Activated CD4-positive, alpha-beta T cell treated with anti-CD3 and anti-CD28 coated beads for 36 hours (primary cell): ENCODE measurements at regions not wholly inside any gene's neighbourhood (a gene's known extent, or its start where the extent isn't known, plus 50 kb on each side); places are given as distances from the start of the nearest gene placed in this dataset.
A peak's percentile ranks its signal among the peaks of the same experiment; 100 is the strongest.
"Not testable (repeated sequence)": the region's sequence is repeated elsewhere in the genome, so short reads cannot be mapped to it uniquely, and the experiment has no call there.

Source experiments
- ATAC-seq: fragments of 200-7000 bp; cut with Tn5 transposase; one replicate; pipeline ENCODE4 v1.10.0; 2021; ENCODE audit warnings: mild to moderate bottlenecking, moderate library complexity
- CTCF ChIA-PET: fragments of 350-600 bp; sonication (Branson Sonifier 250); formaldehyde crosslinking; loops from one replicate; lab custom pipeline; 2021; ENCODE audit warnings: antibody characterized with exemption; lab: Charles Lee
- POLR2A ChIA-PET: fragments of 350-600 bp; sonication (Branson Sonifier 250); formaldehyde crosslinking; loops from one replicate; lab custom pipeline; 2021; ENCODE audit warnings: antibody characterized with exemption, inconsistent platforms; lab: Charles Lee
- DNase-seq: peaks from one replicate; pipeline ENCODE4 v3.0.0-alpha.2; 2020
- H3K27ac Mint-ChIP-seq: one replicate; pipeline ENCODE4 v1.8.0; 2021; ENCODE audit warnings: mixed read lengths
- H3K27me3 Mint-ChIP-seq: one replicate; pipeline ENCODE4 v1.8.0; 2021; ENCODE audit warnings: mixed read lengths
- H3K36me3 Mint-ChIP-seq: one replicate; pipeline ENCODE4 v1.8.0; 2021; ENCODE audit warnings: low read depth, mixed read lengths
- H3K4me1 Mint-ChIP-seq: one replicate; pipeline ENCODE4 v1.8.0; 2021; ENCODE audit warnings: mixed read lengths
- H3K4me3 Mint-ChIP-seq: one replicate; pipeline ENCODE4 v1.8.0; 2021; ENCODE audit warnings: mild to moderate bottlenecking, moderate library complexity, mixed read lengths
- H3K9me3 Mint-ChIP-seq: one replicate; pipeline ENCODE4 v1.8.0; 2021; ENCODE audit warnings: low read depth, mixed read lengths
- intact Hi-C, 2 experiments: fragments of 100-400 bp; cut with DNase I in 1 of 2; cut with micrococcal nuclease in 1 of 2; formaldehyde crosslinking; loops; one replicate each; pipeline versions ENCODE4 v1.14.2 to v1.15.1; 2022 to 2024; cut with DNase I, micrococcal nuclease

DNA sequence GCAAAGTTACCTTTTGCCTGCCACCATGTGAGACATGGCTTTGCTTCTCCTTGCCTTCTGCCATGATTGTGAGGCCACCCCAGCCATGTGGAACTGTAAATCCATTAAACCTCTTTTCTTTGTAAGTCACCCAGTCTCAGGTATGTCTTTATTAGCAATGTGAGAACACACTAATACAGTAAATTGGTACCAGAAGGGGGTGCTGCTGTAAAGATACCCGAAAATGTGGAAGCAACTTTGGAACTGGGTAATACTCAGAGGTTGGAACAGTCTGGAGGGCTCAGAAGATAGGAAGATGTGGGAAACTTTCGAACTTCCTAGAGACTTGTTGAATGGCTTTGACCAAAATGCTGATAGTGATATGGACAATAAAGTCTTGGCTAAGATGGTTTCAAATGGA, 184.8 kb upstream of the LHX8 start:
- POLR2A ChIA-PET, H3K4me1 Mint-ChIP-seq, CTCF ChIA-PET, H3K9me3 Mint-ChIP-seq, intact Hi-C loops, DNase-seq, H3K27me3 Mint-ChIP-seq, ATAC-seq, H3K36me3 Mint-ChIP-seq, H3K4me3 Mint-ChIP-seq, H3K27ac Mint-ChIP-seq: not testable (repeated sequence)

GRCh38 chr1:74951981-74952380, 182.2 kb upstream of the LHX8 start:
- CTCF ChIA-PET, H3K4me1 Mint-ChIP-seq, ATAC-seq, intact Hi-C loops, H3K36me3 Mint-ChIP-seq, H3K27ac Mint-ChIP-seq, POLR2A ChIA-PET, DNase-seq, H3K4me3 Mint-ChIP-seq, H3K27me3 Mint-ChIP-seq, H3K9me3 Mint-ChIP-seq: not testable (repeated sequence)

DNA sequence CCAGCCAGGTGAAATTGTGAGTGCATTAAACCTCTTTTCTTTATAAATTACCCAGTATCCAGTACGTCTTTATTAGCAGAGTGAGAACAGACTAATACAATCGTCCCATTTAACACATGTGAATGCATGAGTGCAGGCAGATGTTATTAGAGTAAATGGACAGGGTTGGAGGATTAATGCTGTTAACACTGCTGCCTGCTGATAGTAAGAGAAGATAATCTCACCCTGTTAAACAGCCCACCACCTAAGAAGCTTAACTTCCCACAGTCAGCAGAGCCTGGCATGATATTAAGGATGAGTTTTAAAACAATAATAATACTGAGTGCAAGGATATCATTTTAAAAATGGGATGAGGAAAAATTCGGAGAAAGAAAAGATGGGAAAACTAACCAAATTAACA, 181.4 kb upstream of the LHX8 start:
- POLR2A ChIA-PET, result no interaction called here

GRCh38 chr1:74953622-74954021, 180.6 kb upstream of the LHX8 start:
- no peak overlapping the region for H3K27ac Mint-ChIP-seq
- no peaks in the 10 kb centered on the region for H3K4me1 Mint-ChIP-seq
- H3K4me3 Mint-ChIP-seq, result no peak overlapping the region
- H3K27me3 Mint-ChIP-seq, result no peaks in the 10 kb centered on the region
- ChIA-PET CTCF (no interaction called here), POLR2A (no interaction called here)
- H3K9me3 Mint-ChIP-seq, result peaks cover 2% of the 10 kb centered on the region
- no peak for DNase-seq
- H3K36me3 Mint-ChIP-seq, result no peaks in the 10 kb centered on the region
- ATAC-seq, result no peak
- intact Hi-C loops, result no loop called here

More for the DNA sequence above, 181.4 kb upstream of the LHX8 start:
- Mint-ChIP-seq H3K36me3 (no peaks in the 10 kb centered on the region), H3K4me1 (no peaks in the 10 kb centered on the region), H3K4me3 (no peak overlapping the region), H3K27me3 (no peaks in the 10 kb centered on the region), H3K9me3 (peaks cover 2% of the 10 kb centered on the region), H3K27ac (no peak overlapping the region)
- CTCF ChIA-PET, result no interaction called here
- no peak for DNase-seq
- no peak for ATAC-seq
- intact Hi-C loops, result no loop called here

GRCh38 chr1:74963120-74963519, 171.1 kb upstream of the LHX8 start:
- H3K4me3 Mint-ChIP-seq, result no peak overlapping the region
- no peak overlapping the region for H3K27ac Mint-ChIP-seq
- DNase-seq (no peak), ATAC-seq (no peak)
- POLR2A ChIA-PET, result no interaction called here
- no peaks in the 10 kb centered on the region for H3K36me3 Mint-ChIP-seq
- no peaks in the 10 kb centered on the region for H3K9me3 Mint-ChIP-seq
- intact Hi-C loops, result no loop called here
- CTCF ChIA-PET, result no interaction called here
- H3K4me1 Mint-ChIP-seq, result no peaks in the 10 kb centered on the region
- no peaks in the 10 kb centered on the region for H3K27me3 Mint-ChIP-seq

- ATAC-seq, result no peak
- intact Hi-C loops, result no loop called here
- no peak overlapping the region for H3K27ac Mint-ChIP-seq
- POLR2A ChIA-PET, result no interaction called here
- CTCF ChIA-PET, result no interaction called here
- H3K4me3 Mint-ChIP-seq, result no peak overlapping the region
- peak; percentile 5 for DNase-seq
- H3K9me3 Mint-ChIP-seq, result no peaks in the 10 kb centered on the region
- no peaks in the 10 kb centered on the region for H3K4me1 Mint-ChIP-seq
- H3K36me3 Mint-ChIP-seq, result no peaks in the 10 kb centered on the region
- H3K27me3 Mint-ChIP-seq, result no peaks in the 10 kb centered on the region
These were observed 169.6 kb upstream of the LHX8 start for GRCh38 chr1:74964508-74965102.

DNA sequence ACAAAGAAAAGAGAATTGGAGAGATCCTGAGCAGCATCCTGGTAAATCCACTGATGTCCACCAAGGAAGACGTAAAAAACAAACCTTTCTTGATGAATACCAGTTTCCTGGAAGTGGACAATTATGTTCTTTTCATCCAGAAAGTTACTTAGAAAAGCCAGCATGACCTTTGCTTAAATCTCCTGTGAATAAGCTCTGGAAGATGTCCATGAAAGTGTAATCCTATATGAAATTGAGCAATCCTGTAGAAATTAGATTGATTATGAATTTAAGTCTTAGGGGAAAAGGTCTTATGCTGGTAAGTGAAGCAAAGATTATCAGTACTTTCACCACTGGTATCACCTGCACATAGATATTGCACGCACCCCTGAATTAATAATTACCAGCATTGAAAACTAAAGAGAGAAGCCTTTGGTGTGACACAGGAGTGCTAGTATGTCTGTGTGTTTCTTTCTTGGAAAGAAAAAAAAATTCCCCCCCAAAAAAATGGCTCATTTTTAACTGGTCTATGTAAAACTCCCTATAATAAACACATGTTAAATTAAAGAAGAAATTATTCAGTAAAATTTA, 164.5 kb upstream of the LHX8 start:
- no peaks in the 10 kb centered on the region for H3K4me1 Mint-ChIP-seq
- ATAC-seq, result no peak
- H3K27me3 Mint-ChIP-seq, result no peaks in the 10 kb centered on the region
- intact Hi-C loops, result no loop called here
- no peak for DNase-seq
- CTCF ChIA-PET, result no interaction called here
- H3K9me3 Mint-ChIP-seq, result no peaks in the 10 kb centered on the region
- POLR2A ChIA-PET, result interaction anchor here (0.6 kb wide), 1 partner anchor 611 kb away, joined by 3 read pairs; no protein-coding TSS in a partner anchor
- no peak overlapping the region for H3K27ac Mint-ChIP-seq
- no peaks in the 10 kb centered on the region for H3K36me3 Mint-ChIP-seq
- no peak overlapping the region for H3K4me3 Mint-ChIP-seq

- ATAC-seq, result no peak
- no peak overlapping the region for H3K4me3 Mint-ChIP-seq
- intact Hi-C loops, result no loop called here
- no peaks in the 10 kb centered on the region for H3K36me3 Mint-ChIP-seq
- ChIA-PET CTCF (interaction anchor here (0.7 kb wide), 1 partner anchor 17 kb away, joined by 4 read pairs; no protein-coding TSS in a partner anchor), POLR2A (no interaction called here)
- DNase-seq, result no peak
- H3K9me3 Mint-ChIP-seq, result no peaks in the 10 kb centered on the region
- no peaks in the 10 kb centered on the region for H3K27me3 Mint-ChIP-seq
- no peaks in the 10 kb centered on the region for H3K4me1 Mint-ChIP-seq
- no peak overlapping the region for H3K27ac Mint-ChIP-seq
These were observed 162.2 kb upstream of the LHX8 start for GRCh38 chr1:74971982-74972381.

DNA sequence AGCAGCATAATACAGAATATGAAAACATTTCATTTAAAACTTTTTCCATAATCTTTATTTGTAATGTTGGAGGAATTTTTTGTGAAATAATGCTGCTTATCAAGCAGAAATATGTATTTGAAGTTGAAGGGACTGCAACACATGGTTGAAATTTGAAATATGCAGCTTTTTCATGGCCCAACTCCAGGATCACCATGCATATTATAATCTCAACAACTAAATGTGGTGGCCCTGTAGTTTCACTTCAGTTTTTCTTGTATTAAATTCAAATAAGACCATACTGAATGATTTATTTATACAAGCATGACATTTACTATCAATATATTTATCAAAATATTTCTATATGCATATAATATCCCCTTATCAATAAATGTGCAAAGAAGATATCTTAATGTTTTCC, 157.7 kb upstream of the LHX8 start:
- no peaks in the 10 kb centered on the region for H3K9me3 Mint-ChIP-seq
- H3K27ac Mint-ChIP-seq, result no peak overlapping the region
- H3K4me3 Mint-ChIP-seq, result no peak overlapping the region
- H3K36me3 Mint-ChIP-seq, result no peaks in the 10 kb centered on the region
- ChIA-PET CTCF (no interaction called here), POLR2A (no interaction called here)
- no peaks in the 10 kb centered on the region for H3K27me3 Mint-ChIP-seq
- ATAC-seq (no peak), DNase-seq (no peak)
- H3K4me1 Mint-ChIP-seq, result no peaks in the 10 kb centered on the region
- intact Hi-C loops, result no loop called here

DNA sequence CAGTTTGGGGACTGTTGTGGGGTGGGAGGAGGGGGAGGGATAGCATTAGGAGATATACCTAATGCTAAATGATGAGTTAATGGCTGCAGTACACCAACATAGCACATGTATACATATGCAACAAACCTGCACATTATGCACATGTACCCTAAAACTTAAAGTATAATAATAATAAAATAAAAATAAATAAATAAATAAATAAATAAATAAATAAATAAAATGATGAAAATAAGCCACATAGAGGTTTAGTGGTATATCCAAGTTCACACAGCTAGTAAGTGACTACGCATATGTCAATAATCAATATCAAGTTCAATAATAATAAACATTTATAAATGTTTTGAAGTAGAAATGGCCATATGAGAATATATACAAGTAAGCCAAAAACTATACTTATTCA, 141.7 kb upstream of the LHX8 start:
- H3K4me3 Mint-ChIP-seq, DNase-seq, intact Hi-C loops, H3K4me1 Mint-ChIP-seq, H3K36me3 Mint-ChIP-seq, H3K27ac Mint-ChIP-seq, CTCF ChIA-PET, ATAC-seq, POLR2A ChIA-PET, H3K27me3 Mint-ChIP-seq: not testable (repeated sequence)
- H3K9me3 Mint-ChIP-seq, result peaks cover 12% of the 10 kb centered on the region

DNA sequence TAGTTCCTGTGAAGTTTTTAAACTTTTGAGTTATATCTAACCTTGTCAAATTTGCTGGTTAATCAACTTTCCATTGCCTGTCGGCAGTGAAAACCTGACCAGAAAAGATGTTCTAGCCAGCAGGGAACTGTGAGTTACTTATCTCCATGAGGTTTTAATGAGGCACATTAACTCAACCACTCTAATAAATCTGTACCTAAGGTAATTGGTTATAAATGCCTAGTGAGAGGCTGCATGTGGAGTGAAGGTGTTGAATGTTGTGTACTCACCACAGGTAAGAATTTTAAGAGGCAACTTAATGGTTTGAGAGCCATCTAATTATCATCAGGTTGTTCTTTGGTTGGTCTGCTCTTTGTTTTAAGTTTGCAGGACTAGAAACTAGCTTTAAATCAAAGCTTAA, 138.4 kb upstream of the LHX8 start:
- intact Hi-C loops, result no loop called here
- Mint-ChIP-seq H3K4me1 (no peaks in the 10 kb centered on the region), H3K4me3 (no peak overlapping the region), H3K27me3 (no peaks in the 10 kb centered on the region), H3K9me3 (peaks cover 6% of the 10 kb centered on the region), H3K27ac (no peak overlapping the region), H3K36me3 (no peaks in the 10 kb centered on the region)
- ChIA-PET POLR2A (no interaction called here), CTCF (no interaction called here)
- ATAC-seq (no peak), DNase-seq (no peak)

GRCh38 chr1:75010547-75010946, 123.6 kb upstream of the LHX8 start:
- Mint-ChIP-seq H3K36me3 (no peaks in the 10 kb centered on the region), H3K4me1 (no peaks in the 10 kb centered on the region), H3K4me3 (no peak overlapping the region), H3K9me3 (peaks cover 3% of the 10 kb centered on the region), H3K27ac (no peak overlapping the region), H3K27me3 (no peaks in the 10 kb centered on the region)
- no peak for DNase-seq
- ChIA-PET POLR2A (no interaction called here), CTCF (no interaction called here)
- intact Hi-C loops, result no loop called here
- ATAC-seq, result no peak
